HG02571 (cell line): ENCODE measurements at regions not wholly inside any gene's neighbourhood (a gene's known extent, or its start where the extent isn't known, plus 50 kb on each side); places are given as distances from the start of the nearest gene placed in this dataset.

Experiments used
- ATAC-seq: cut with Tn5 transposase; IDR thresholded peaks from one replicate; pipeline ENCODE4 v1.9.1; 2021; ENCODE audit warnings: mild to moderate bottlenecking, moderate library complexity; ENCODE audit not compliant: unreplicated experiment

- no peak for ATAC-seq
Observed at GRCh38 chr10:65518379-65518778, 1407.5 kb upstream of the LRRTM3 start.

GRCh38 chr10:65528986-65529385 lies 1396.8 kb upstream of the LRRTM3 start:
- ATAC-seq = no peak

GRCh38 chr10:65531545-65531944 lies 1394.3 kb upstream of the LRRTM3 start:
- ATAC-seq = no peak

GRCh38 chr10:65534771-65535170 lies 1391.1 kb upstream of the LRRTM3 start:
- ATAC-seq = no peak

GRCh38 chr10:65544756-65545155 lies 1381.1 kb upstream of the LRRTM3 start:
- no peak for ATAC-seq

GRCh38 chr10:65548001-65548400 lies 1377.8 kb upstream of the LRRTM3 start:
- ATAC-seq = no peak

DNA sequence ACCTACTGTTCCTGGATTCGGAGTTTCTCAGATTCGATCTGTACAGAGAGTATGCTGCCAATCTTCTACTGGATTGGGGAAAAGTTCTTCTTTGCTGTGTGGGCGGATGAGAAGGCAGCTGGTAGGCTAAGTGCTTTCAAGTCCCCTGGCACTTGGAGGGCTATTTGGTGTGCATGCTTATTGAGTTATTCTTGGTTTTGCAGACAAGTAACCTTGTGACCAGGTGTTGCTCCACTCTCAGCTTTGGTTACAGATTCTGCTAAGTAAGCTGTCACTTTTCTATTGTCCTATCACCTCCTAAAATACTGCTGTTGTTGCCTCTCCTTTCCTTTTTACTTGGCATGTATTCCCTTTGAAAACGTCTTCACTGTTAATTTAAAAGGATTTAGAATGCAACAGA lies 1375.1 kb upstream of the LRRTM3 start:
- ATAC-seq = no peak

GRCh38 chr10:65555192-65555591 lies 1370.6 kb upstream of the LRRTM3 start:
- no peak for ATAC-seq

DNA sequence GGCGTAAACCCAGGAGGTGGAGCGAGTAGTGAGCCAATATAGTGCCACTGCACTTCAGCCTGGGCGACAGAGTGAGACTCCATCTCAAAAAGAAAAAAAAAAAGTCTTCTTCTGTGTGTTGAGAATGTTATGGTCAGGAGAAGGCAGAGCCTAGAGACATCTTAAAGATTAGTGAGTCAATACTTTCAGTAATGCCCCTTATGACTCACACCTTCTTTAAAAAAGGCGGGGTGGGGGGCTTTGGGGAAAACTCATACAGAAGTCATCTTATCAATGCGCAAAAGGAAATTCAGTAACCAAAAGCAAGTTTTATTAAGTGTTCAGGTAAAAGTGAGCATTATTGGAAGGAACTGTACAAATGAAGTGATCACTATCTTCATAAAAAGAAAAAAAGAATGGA lies 1369.8 kb upstream of the LRRTM3 start:
- ATAC-seq = no peak

- ATAC-seq = no peak
Observed at GRCh38 chr10:65559369-65559768, 1366.5 kb upstream of the LRRTM3 start.

DNA sequence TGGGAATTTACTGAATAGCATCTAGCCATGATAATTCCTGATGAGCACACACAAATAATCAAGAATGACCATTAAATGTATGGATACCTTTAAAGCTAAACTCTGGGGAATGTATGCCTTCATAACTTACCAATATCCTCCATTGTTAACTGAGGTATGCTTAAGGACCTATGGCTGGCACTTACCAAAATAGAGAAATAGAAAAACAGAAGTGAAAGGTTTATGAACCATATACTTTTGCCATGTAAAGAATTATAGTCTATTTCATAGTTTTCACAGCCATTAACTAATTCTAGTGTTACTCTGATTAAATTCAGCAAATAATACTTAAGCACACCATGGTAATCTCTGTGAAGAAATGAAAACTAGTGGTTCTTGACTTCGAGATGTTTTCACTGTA lies 1360.6 kb upstream of the LRRTM3 start:
- ATAC-seq = no peak

- no peak for ATAC-seq
Observed at GRCh38 chr10:65566906-65567305, 1358.9 kb upstream of the LRRTM3 start.

- ATAC-seq = no peak
Observed at GRCh38 chr10:65570143-65571010, 1355.5 kb upstream of the LRRTM3 start.

GRCh38 chr10:65571011-65571570 lies 1354.7 kb upstream of the LRRTM3 start:
- no peak for ATAC-seq

- ATAC-seq = no peak
Observed at GRCh38 chr10:65581426-65582026, 1344.3 kb upstream of the LRRTM3 start.

- no peak for ATAC-seq
Observed at GRCh38 chr10:65602182-65602865, 1323.5 kb upstream of the LRRTM3 start.

DNA sequence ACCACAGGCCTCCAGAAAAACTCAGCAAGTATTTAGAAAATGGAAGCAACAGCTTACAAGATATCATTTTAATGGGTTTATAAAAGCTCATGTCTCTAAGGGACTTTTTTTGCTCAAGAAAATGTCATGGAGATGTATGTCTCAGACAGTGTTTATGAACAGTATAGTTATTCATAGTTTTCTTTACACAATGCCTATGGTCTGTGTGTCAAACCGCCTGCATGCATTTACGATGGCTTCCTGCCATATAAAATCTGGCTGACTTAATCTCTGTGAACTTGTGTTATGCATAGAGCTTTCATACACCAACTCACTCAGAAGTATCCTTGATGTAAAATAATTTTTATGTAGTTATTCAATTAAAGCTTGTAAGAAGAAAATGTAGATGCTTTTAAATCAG lies 1314.2 kb upstream of the LRRTM3 start:
- ATAC-seq = no peak

GRCh38 chr10:65614956-65615565 lies 1310.8 kb upstream of the LRRTM3 start:
- no peak for ATAC-seq

- ATAC-seq = no peak
Observed at GRCh38 chr10:65618126-65618525, 1307.7 kb upstream of the LRRTM3 start.

DNA sequence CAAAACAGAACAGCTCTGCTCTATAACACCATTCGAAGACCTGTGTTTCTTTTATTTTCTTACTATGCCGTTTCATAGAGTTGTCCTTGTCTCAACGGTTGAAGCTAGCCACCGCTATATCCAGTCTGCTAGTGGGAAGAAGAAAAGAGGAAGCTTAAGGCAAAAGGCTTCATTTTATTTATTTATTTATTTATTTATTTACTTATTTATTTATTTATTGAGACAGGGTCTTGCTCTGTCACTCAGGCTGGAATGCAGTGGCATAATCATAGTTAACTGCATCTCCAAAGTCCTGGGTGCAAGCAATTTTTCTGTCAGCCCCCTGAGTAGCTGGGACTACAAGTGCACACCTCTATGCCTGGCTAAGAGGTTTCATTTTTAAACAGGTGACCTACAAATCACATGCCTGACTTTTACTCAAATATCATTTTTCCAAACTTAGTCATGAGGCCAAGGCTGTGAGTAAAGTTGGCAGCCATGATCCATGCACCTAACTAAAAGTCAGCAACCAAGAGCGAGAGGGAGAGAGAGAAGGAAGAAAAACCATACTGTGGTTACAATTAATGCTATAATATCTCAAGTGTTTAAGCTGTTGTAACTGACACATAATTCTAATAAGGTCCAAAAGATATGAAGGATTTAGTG lies 1305.3 kb upstream of the LRRTM3 start:
- ATAC-seq = no peak

DNA sequence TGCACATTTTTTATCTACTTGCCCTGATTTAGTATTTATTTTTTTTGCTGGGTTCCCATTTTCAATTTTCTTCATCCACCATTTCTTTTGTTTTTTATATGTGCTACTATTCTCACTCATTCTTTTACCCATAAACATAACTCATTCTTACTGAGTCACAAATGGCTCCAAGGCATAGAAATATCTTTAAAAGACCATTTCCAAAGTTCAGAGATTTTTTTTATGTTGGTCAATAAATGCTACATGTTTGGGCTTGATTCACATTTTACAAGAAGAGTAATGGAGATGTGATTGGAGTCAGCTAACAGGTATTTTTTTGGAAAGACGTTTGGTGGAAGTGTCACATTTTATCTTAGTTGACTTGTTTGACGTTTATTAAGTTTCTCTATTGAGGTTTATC lies 1303.2 kb upstream of the LRRTM3 start:
- no peak for ATAC-seq
